H1 (cell line): ENCODE measurements at regions not wholly inside any gene's neighbourhood (a gene's known extent, or its start where the extent isn't known, plus 50 kb on each side); places are given as distances from the start of the nearest gene placed in this dataset.

ENCODE experiments used
- CTCF ChIA-PET: fragments of 300-600 bp; sonication (Branson Sonifier 250); formaldehyde crosslinking; loops from one replicate; lab custom pipeline; 2021; ENCODE audit not compliant: partially characterized antibody; lab: Charles Lee
- POLR2A ChIA-PET: fragments of 300-600 bp; sonication (Branson Sonifier 250); formaldehyde crosslinking; loops from one replicate; lab custom pipeline; 2021; ENCODE audit warnings: inconsistent platforms; ENCODE audit not compliant: partially characterized antibody; lab: Charles Lee
- DNase-seq, 2 experiments: peaks; one replicate each; pipeline versions ENCODE4 v3.0.0 to v3.0.0-alpha.2; 2010 to 2022; ENCODE audit warnings: low spot score in 2 of 2, low read depth in 1 of 2, mixed read lengths in 1 of 2
- FAIRE-seq: peaks from 2 replicates; lab custom pipeline; 2011; peaks lifted over from hg19 to GRCh38; lab: Jason Lieb, UNC
- H2AFZ ChIP-seq: 2 replicates; pipeline ENCODE4 v1.8.1; 2012; ENCODE audit warnings: low read length, inconsistent platforms
- H2AK5ac ChIP-seq: 2 replicates; pipeline ENCODE4 v1.6.1; 2013; ENCODE audit warnings: low read depth, low read length
- H2BK120ac ChIP-seq: replicated peaks from 2 replicates; pipeline ENCODE3; 2013; ENCODE audit warnings: low read depth, low read length, inconsistent platforms
- H2BK12ac ChIP-seq: 2 replicates; pipeline ENCODE4 v1.6.1; 2013; ENCODE audit warnings: low read depth, low read length
- H2BK15ac ChIP-seq: 2 replicates; pipeline ENCODE4 v1.6.1; 2013; ENCODE audit warnings: low read length
- H2BK20ac ChIP-seq: 2 replicates; pipeline ENCODE4 v1.6.1; 2013; ENCODE audit warnings: low read length
- H2BK5ac ChIP-seq: 2 replicates; pipeline ENCODE4 v1.6.1; 2013; ENCODE audit warnings: low read depth, low read length
- H3K14ac ChIP-seq: 2 replicates; pipeline ENCODE4 v1.6.1; 2013; ENCODE audit warnings: inconsistent platforms; ENCODE audit not compliant: insufficient read length
- H3K18ac ChIP-seq: 2 replicates; pipeline ENCODE4 v1.6.1; 2013; ENCODE audit warnings: low read length; ENCODE audit errors: extremely low read depth
- H3K23ac ChIP-seq: 2 replicates; pipeline ENCODE4 v1.6.1; 2013; ENCODE audit warnings: inconsistent platforms; ENCODE audit not compliant: insufficient read length
- H3K23me2 ChIP-seq: 2 replicates; pipeline ENCODE4 v1.6.1; 2013; ENCODE audit warnings: low read depth, low read length
- H3K27ac ChIP-seq: 2 replicates; pipeline ENCODE4 v1.6.1; 2011; ENCODE audit warnings: low read depth, low read length, inconsistent platforms
- H3K27me3 ChIP-seq, 4 experiments: replicated peaks in 1 of 4; 1 replicate in 1 of 4; 2 replicates in 3 of 4; pipeline versions ENCODE4 v1.6.1 to v1.8.1; 2011 to 2013; ENCODE audit warnings: low read length in 3 of 4, mild to moderate bottlenecking in 3 of 4, inconsistent platforms in 2 of 4, mixed read lengths in 2 of 4, moderate library complexity in 1 of 4; ENCODE audit not compliant: control insufficient read depth in 3 of 4, insufficient read depth in 3 of 4; ENCODE audit errors: extremely low read depth in 1 of 4
- H3K36me3 ChIP-seq, 4 experiments: 2 replicates each; pipeline versions ENCODE4 v1.6.1 to v1.8.1; 2011 to 2013; ENCODE audit warnings: mild to moderate bottlenecking in 4 of 4, low read length in 3 of 4, moderate library complexity in 2 of 4, control low read depth in 1 of 4, inconsistent platforms in 1 of 4; ENCODE audit not compliant: insufficient read depth in 4 of 4, control insufficient read depth in 2 of 4
- H3K4ac ChIP-seq: replicated peaks from 2 replicates; pipeline ENCODE3; 2013; ENCODE audit warnings: low read length, low read depth, mixed read lengths, inconsistent platforms; ENCODE audit not compliant: insufficient read length
- H3K4me1 ChIP-seq, 4 experiments: replicated peaks in 1 of 4; 1 replicate in 1 of 4; 2 replicates in 3 of 4; pipeline versions ENCODE4 v1.6.1 to v1.8.1; 2011 to 2013; ENCODE audit warnings: low read length in 3 of 4, inconsistent platforms in 2 of 4, mixed read lengths in 1 of 4; ENCODE audit not compliant: insufficient read depth in 4 of 4, control insufficient read depth in 3 of 4
- H3K4me2 ChIP-seq, 2 experiments: 2 replicates each; pipeline versions ENCODE4 v1.6.1 to v1.8.1; 2011 to 2013; ENCODE audit warnings: low read depth in 2 of 2, low read length in 2 of 2, control low read depth in 1 of 2, inconsistent platforms in 1 of 2, mild to moderate bottlenecking in 1 of 2; ENCODE audit not compliant: insufficient read depth in 1 of 2
- H3K4me3 ChIP-seq, 4 experiments: fragments of 200-600, 300-600 bp in 1 of 4; sonication (generic), shearing (Covaris generic), sonication (Bioruptor Twin) in 1 of 4; 2 replicates each; pipeline versions ENCODE4 v1.5.1 to v1.8.1; 2011 to 2016; ENCODE audit warnings: low read length in 4 of 4, low read depth in 3 of 4, control low read depth in 2 of 4, inconsistent platforms in 2 of 4, mild to moderate bottlenecking in 2 of 4, mixed read lengths in 1 of 4, moderate library complexity in 1 of 4; ENCODE audit not compliant: insufficient read depth in 2 of 4; ENCODE audit errors: extremely low read depth in 1 of 4
- H3K56ac ChIP-seq: replicated peaks from 2 replicates; pipeline ENCODE3; 2013; ENCODE audit warnings: low read depth, mild to moderate bottlenecking, mixed read lengths, low read length, inconsistent platforms; ENCODE audit not compliant: insufficient read length
- H3K79me1 ChIP-seq: 2 replicates; pipeline ENCODE4 v1.6.1; 2013; ENCODE audit warnings: low read depth, low read length, control low read depth
- H3K79me2 ChIP-seq, 2 experiments: 2 replicates each; pipeline versions ENCODE4 v1.6.1 to v1.8.1; 2012 to 2013; ENCODE audit warnings: low read length in 2 of 2, mild to moderate bottlenecking in 2 of 2, inconsistent platforms in 1 of 2; ENCODE audit not compliant: insufficient read depth in 2 of 2, control insufficient read depth in 1 of 2
- H3K9ac ChIP-seq, 4 experiments: replicated peaks in 1 of 4; 1 replicate in 1 of 4; 2 replicates in 3 of 4; pipeline versions ENCODE4 v1.6.1 to v1.8.1; 2011 to 2013; ENCODE audit warnings: low read depth in 3 of 4, low read length in 3 of 4, control low read depth in 2 of 4, mild to moderate bottlenecking in 2 of 4, moderate library complexity in 2 of 4, inconsistent platforms in 1 of 4; ENCODE audit errors: extremely low read depth in 1 of 4
- H3K9me3 ChIP-seq, 2 experiments: 2 replicates each; pipeline versions ENCODE4 v1.6.1 to v1.8.1; 2012 to 2013; ENCODE audit warnings: mild to moderate bottlenecking in 2 of 2, moderate library complexity in 2 of 2, control low read depth in 1 of 2, inconsistent platforms in 1 of 2, low read depth in 1 of 2, low read length in 1 of 2, mixed read lengths in 1 of 2; ENCODE audit not compliant: insufficient read depth in 2 of 2
- H4K20me1 ChIP-seq, 2 experiments: replicated peaks in 1 of 2; 2 replicates each; pipeline versions ENCODE3 to v1.8.1; 2011 to 2013; ENCODE audit warnings: inconsistent platforms in 2 of 2, low read length in 2 of 2, mild to moderate bottlenecking in 1 of 2; ENCODE audit not compliant: insufficient read depth in 2 of 2, control insufficient read depth in 1 of 2
- H4K5ac ChIP-seq: 2 replicates; pipeline ENCODE4 v1.6.1; 2013; ENCODE audit warnings: low read length, low read depth, mixed read lengths, inconsistent platforms; ENCODE audit not compliant: insufficient read length
- H4K8ac ChIP-seq: 2 replicates; pipeline ENCODE4 v1.8.0; 2013; ENCODE audit warnings: mild to moderate bottlenecking, moderate library complexity, low read length, inconsistent platforms; ENCODE audit not compliant: insufficient read depth; ENCODE audit errors: extremely low read depth
- H4K91ac ChIP-seq: replicated peaks from 2 replicates; pipeline ENCODE3; 2013; ENCODE audit warnings: low read length, mixed read lengths, inconsistent platforms; ENCODE audit not compliant: insufficient read length
- CHD1 ChIP-seq: IDR thresholded peaks from 2 replicates; pipeline ENCODE4 v1.6.1; 2012; ENCODE audit warnings: low read depth, low read length, improper control_type of control experiment
- E2F6 ChIP-seq: IDR thresholded peaks from 2 replicates; pipeline ENCODE4 v1.6.1; 2012; ENCODE audit warnings: inconsistent platforms
- WGBS, 2 experiments: shearing (Covaris generic) in 1 of 2; methylation state at CpG; one replicate each; pipeline versions ENCODE4 v1.1.6 to v1.1.7; 2013 to 2015; ENCODE audit warnings: low lambda C conversion rate in 2 of 2, mixed read lengths in 2 of 2, inconsistent platforms in 1 of 2, low coverage in 1 of 2, missing lambda C conversion rate in 1 of 2; ENCODE audit not compliant: insufficient replicate concordance in 2 of 2, insufficient coverage in 1 of 2, insufficient read length in 1 of 2; ENCODE audit errors: extremely low coverage in 1 of 2, missing lambda C conversion rate in 1 of 2; 5-methylcytosine and 5-hydroxymethylcytosine counted together

GRCh38 chr10:129322933-129323820 lies 143.9 kb upstream of the MGMT start:
- H3K79me1 ChIP-seq, result no peaks in the 10 kb centered on the region
- no peak overlapping the region for H4K5ac ChIP-seq
- no peaks in the 10 kb centered on the region for H3K23me2 ChIP-seq
- no peak overlapping the region for H3K9ac ChIP-seq
- H2BK15ac ChIP-seq, result no peak overlapping the region
- ChIA-PET POLR2A (no interaction called here), CTCF (interaction anchor here (0.8 to 1.7 kb wide), 3 partner anchors 9 to 302 kb away, joined by 3 to 13 read pairs (median 3); no protein-coding TSS in a partner anchor)
- H2AFZ ChIP-seq, result peak overlapping the region; percentile 64; the same call in 1 of the 2 replicates
- FAIRE-seq (no peak), DNase-seq (no peak)
- no peak overlapping the region for H2BK12ac ChIP-seq
- H3K23ac ChIP-seq, result no peak overlapping the region
- H3K27ac ChIP-seq, result no peak overlapping the region
- no peak overlapping the region for H2BK20ac ChIP-seq
- H3K4me2 ChIP-seq, result no peak overlapping the region
- no peak overlapping the region for H3K14ac ChIP-seq
- no peaks in the 10 kb centered on the region for H3K36me3 ChIP-seq
- H2AK5ac ChIP-seq, result no peak overlapping the region
- H2BK120ac ChIP-seq, result no peak overlapping the region
- no peak for TF ChIP-seq E2F6
- TF ChIP-seq CHD1, result no peak
- no peak overlapping the region for H3K18ac ChIP-seq
- 0 out of 7 replicates have a peak, but pooled peaks cover 0 to 4% (median 1%) of the 10 kb centered on the region in 4 experiments for H3K4me1 ChIP-seq
- no peaks in the 10 kb centered on the region; a peak in 1 of 7 replicates for H3K27me3 ChIP-seq
- no peak overlapping the region for H3K4me3 ChIP-seq
- H3K79me2 ChIP-seq, result no peaks in the 10 kb centered on the region
- WGBS, 2 experiments, result 90% methylated on average over 13 of the region's 13 CpGs; no CpG with 5 or more reads in 1 of the 2 experiments
- no peaks in the 10 kb centered on the region for H4K20me1 ChIP-seq
- peaks cover 0 to 8% of the 10 kb centered on the region in 2 experiments; a peak in 3 of 4 replicates for H3K9me3 ChIP-seq
- no peak overlapping the region for H4K91ac ChIP-seq
- H2BK5ac ChIP-seq, result no peak overlapping the region
- no peak overlapping the region for H3K56ac ChIP-seq
- H3K4ac ChIP-seq, result peak overlapping the region; percentile 44
- H4K8ac ChIP-seq, result no peak overlapping the region; the same call in 1 of the 2 replicates
